ENCODE measurements at regions not wholly inside any gene's neighbourhood (a gene's known extent, or its start where the extent isn't known, plus 50 kb on each side); places are given as distances from the start of the nearest gene placed in this dataset.

- no peak overlapping the region for H3K4me3 ChIP-seq
- no peak for DNase-seq
- TF ChIP-seq POLR2A (IDR thresholded peaks at IDR 0.05), result no peak
- TF ChIP-seq CTCF (IDR thresholded peaks at IDR 0.05), result no peak
- no peaks in the 10 kb centered on the region for H3K36me3 ChIP-seq
- no peak overlapping the region for H3K27ac ChIP-seq
- no peaks in the 10 kb centered on the region for H3K4me1 ChIP-seq
- H3K9me3 ChIP-seq, result no peaks in the 10 kb centered on the region
- H3K27me3 ChIP-seq, result no peaks in the 10 kb centered on the region
These were observed 221.5 kb upstream of the SOX9 start for GRCh38 chr17:71899317-71899716.

GRCh38 chr17:71900621-71901229, 220.1 kb upstream of the SOX9 start:
- no peaks in the 10 kb centered on the region for H3K4me1 ChIP-seq
- H3K36me3 ChIP-seq, result no peaks in the 10 kb centered on the region
- TF ChIP-seq POLR2A (IDR thresholded peaks at IDR 0.05), result no peak
- TF ChIP-seq CTCF (IDR thresholded peaks at IDR 0.05), result no peak
- no peaks in the 10 kb centered on the region for H3K9me3 ChIP-seq
- H3K27ac ChIP-seq, result no peak overlapping the region
- H3K4me3 ChIP-seq, result no peak overlapping the region
- no peak for DNase-seq
- no peaks in the 10 kb centered on the region for H3K27me3 ChIP-seq

DNA sequence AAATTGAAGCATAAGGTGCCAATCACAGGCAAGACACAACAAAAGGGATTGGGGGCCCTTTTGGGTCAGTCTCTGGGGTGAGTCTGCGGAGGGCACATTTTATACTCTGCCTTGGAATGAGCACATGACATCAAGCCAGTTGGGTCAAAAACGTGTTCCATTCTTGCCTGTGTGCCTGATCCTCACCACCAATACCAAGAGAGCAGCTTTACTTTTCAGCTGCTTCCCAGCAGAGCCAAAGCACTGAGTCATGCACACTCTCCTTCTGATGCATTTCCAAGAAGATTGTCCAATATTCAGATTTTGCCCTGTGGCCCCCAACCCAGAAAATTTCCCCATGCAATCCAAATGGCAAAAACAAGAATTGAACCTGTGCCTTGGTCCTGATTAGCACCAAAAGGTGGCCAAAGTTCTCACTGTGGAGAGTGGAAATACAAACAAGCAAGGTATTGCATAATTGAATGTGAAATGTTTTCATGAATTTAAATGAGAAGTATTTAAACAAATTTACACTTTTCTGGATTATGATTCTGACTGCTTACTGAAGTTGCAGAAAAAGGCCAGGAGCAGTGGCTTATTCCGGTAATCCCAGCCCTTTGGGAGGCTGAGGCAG, 217.8 kb upstream of the SOX9 start:
- no peaks in the 10 kb centered on the region for H3K27me3 ChIP-seq
- no peaks in the 10 kb centered on the region for H3K4me1 ChIP-seq
- H3K9me3 ChIP-seq, result no peaks in the 10 kb centered on the region
- DNase-seq, result no peak
- no peak overlapping the region for H3K4me3 ChIP-seq
- no peak overlapping the region for H3K27ac ChIP-seq
- H3K36me3 ChIP-seq, result no peaks in the 10 kb centered on the region
- TF ChIP-seq POLR2A (IDR thresholded peaks at IDR 0.05) (no peak), CTCF (IDR thresholded peaks at IDR 0.05) (no peak)

DNA sequence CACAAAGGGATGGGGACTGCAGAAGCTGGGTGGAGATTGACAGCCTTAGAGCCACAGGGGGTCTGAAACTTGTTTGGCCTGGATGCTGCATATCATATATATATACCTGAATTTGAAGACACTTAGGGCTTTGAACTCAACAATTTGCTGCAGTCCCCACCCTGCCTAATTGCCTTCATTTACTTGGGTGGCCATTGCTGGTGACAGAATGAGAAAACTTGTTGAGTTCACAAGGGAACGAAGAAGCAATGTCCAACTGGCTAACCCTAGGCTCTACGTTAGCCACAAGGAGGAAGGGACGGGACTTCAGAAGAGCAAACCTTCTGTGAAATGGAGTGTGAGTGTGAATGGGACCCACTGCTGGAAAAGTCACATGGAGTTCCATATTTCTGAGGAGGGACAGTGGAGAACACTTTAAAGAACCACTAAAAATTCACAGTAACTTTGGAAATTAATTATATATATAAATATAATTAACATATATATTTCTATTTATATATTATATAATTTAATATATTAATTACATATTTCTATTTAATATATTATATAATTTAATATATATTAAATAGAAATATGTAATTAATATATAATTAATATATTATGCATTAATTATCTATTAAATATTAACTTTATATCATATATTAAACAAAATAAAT, 215.3 kb upstream of the SOX9 start:
- no peak overlapping the region for H3K4me3 ChIP-seq
- no peaks in the 10 kb centered on the region for H3K4me1 ChIP-seq
- no peak overlapping the region for H3K27ac ChIP-seq
- H3K36me3 ChIP-seq, result no peaks in the 10 kb centered on the region
- no peak for DNase-seq
- no peaks in the 10 kb centered on the region for H3K27me3 ChIP-seq
- no peak for TF ChIP-seq CTCF (IDR thresholded peaks at IDR 0.05)
- no peak for TF ChIP-seq POLR2A (IDR thresholded peaks at IDR 0.05)
- H3K9me3 ChIP-seq, result no peaks in the 10 kb centered on the region

DNA sequence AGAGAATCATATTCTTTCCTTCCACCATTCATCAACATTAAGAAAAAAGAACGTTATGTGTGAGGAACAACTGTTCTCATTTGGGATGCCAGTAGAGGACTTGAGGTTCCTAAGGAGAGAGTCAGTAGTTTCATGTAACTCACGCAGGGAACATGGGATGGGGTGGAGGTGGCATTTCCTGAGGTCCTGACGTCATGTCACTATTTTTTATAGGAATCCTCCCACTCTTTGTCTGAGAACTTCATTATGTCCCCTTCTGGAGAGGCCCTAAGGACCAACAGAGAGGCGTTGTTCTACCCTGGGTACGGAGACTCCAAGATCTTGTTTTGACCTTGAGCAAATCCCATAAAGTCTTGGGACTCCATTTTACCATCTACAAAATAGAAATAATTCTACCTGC, 211.7 kb upstream of the SOX9 start:
- TF ChIP-seq POLR2A (IDR thresholded peaks at IDR 0.05) (no peak), CTCF (IDR thresholded peaks at IDR 0.05) (no peak)

More for the DNA sequence above, 211.7 kb upstream of the SOX9 start:
- Histone ChIP-seq H3K4me3 (no peak overlapping the region), H3K36me3 (no peaks in the 10 kb centered on the region), H3K27ac (no peak overlapping the region), H3K27me3 (no peaks in the 10 kb centered on the region), H3K4me1 (no peaks in the 10 kb centered on the region), H3K9me3 (no peaks in the 10 kb centered on the region)
- no peak for DNase-seq

Data from Peyer's patch (tissue), 4 donors.